Activated CD4-positive, alpha-beta T cell treated with anti-CD3 and anti-CD28 coated beads, Interleukin-2, amount 10 ng/mL, durations not matched to agents 7 days and 5 days (primary cell): ENCODE measurements at regions not wholly inside any gene's neighbourhood (a gene's known extent, or its start where the extent isn't known, plus 50 kb on each side); places are given as distances from the start of the nearest gene placed in this dataset.
A peak's percentile ranks its signal among the peaks of the same experiment; 100 is the strongest.
"Not testable (repeated sequence)": the region's sequence is repeated elsewhere in the genome, so short reads cannot be mapped to it uniquely, and the experiment has no call there.

ENCODE experiments used
- CTCF ChIA-PET: fragments of 350-600 bp; sonication (Branson Sonifier 250); formaldehyde crosslinking; loops from one replicate; lab custom pipeline; 2021; ENCODE audit warnings: antibody characterized with exemption; lab: Charles Lee
- POLR2A ChIA-PET: fragments of 350-600 bp; sonication (Branson Sonifier 250); formaldehyde crosslinking; loops from one replicate; lab custom pipeline; 2021; ENCODE audit warnings: antibody characterized with exemption; lab: Charles Lee
- DNase-seq: peaks from one replicate; pipeline ENCODE4 v3.0.0-alpha.2; 2020
- H3K27ac Mint-ChIP-seq: one replicate; pipeline ENCODE4 v1.8.0; 2021; ENCODE audit warnings: mild to moderate bottlenecking, moderate library complexity, mixed read lengths
- H3K27me3 Mint-ChIP-seq: one replicate; pipeline ENCODE4 v1.8.0; 2021; ENCODE audit warnings: mixed read lengths
- H3K36me3 Mint-ChIP-seq: one replicate; pipeline ENCODE4 v1.8.0; 2021; ENCODE audit warnings: low read depth, mixed read lengths
- H3K4me1 Mint-ChIP-seq: one replicate; pipeline ENCODE4 v1.8.0; 2021; ENCODE audit warnings: mixed read lengths
- H3K4me3 Mint-ChIP-seq: one replicate; pipeline ENCODE4 v1.8.0; 2021; ENCODE audit warnings: mild to moderate bottlenecking, moderate library complexity, mixed read lengths
- H3K9me3 Mint-ChIP-seq: one replicate; pipeline ENCODE4 v1.8.0; 2021; ENCODE audit warnings: mixed read lengths

- POLR2A ChIA-PET, CTCF ChIA-PET, H3K27ac Mint-ChIP-seq, H3K36me3 Mint-ChIP-seq, DNase-seq, H3K4me1 Mint-ChIP-seq, H3K4me3 Mint-ChIP-seq, H3K27me3 Mint-ChIP-seq, H3K9me3 Mint-ChIP-seq: not testable (repeated sequence)
Measured at GRCh38 chr10:8177526-8177925, 123.0 kb downstream of the GATA3 start.

- H3K36me3 Mint-ChIP-seq, H3K27ac Mint-ChIP-seq, H3K27me3 Mint-ChIP-seq, H3K4me3 Mint-ChIP-seq, H3K9me3 Mint-ChIP-seq, POLR2A ChIA-PET, DNase-seq: not testable (repeated sequence)
- peaks cover 19% of the 10 kb centered on the region for H3K4me1 Mint-ChIP-seq
- CTCF ChIA-PET: interaction anchor here (0.6 to 1.5 kb wide), 2 partner anchors 14 to 115 kb away, joined by 3 to 4 read pairs; no protein-coding TSS in a partner anchor
Measured at GRCh38 chr10:8179773-8180172, 125.3 kb downstream of the GATA3 start.

DNA sequence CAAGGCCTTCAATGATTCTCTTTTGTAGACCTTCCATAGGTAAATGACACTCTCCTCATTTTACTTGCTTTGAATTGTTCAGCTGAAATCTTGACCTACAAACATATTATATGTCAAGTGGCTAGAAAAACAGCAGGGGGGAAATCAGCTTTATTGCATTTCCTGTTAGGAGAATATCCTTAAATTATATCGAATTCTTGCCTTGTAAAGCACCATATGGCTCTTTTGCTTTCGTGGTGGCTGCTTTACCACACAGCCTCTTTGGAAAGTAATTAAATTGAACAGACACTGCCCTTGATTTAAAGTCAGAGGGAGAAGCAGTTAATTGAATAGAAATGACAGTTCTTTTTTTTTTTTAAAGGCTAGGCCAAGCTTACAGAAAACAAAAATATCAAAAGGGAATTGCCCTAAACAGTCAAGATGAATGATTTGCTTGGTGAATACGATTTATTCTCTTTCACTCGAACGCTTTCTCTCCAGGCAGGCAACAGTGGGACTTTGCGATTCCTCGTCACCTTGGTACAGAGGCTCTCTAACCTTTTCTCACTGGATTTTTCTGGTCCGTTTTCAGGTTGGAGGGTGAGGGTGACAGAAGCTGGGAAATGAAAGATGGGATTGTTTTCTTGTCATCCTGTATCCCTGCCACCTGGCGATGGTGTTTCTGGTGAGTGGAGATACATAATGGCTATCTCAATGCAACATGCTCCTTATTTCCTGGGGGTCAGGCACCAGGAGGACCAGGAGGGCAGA is 126.0 kb downstream of the GATA3 start:
- H3K27ac Mint-ChIP-seq: no peak overlapping the region
- no peaks in the 10 kb centered on the region for H3K27me3 Mint-ChIP-seq
- ChIA-PET POLR2A (no interaction called here), CTCF (interaction anchor here (0.6 to 1.5 kb wide), 4 partner anchors 14 to 144 kb away, joined by 3 to 4 read pairs (median 3); no protein-coding TSS in a partner anchor)
- DNase-seq: no peak
- peaks cover 21% of the 10 kb centered on the region for H3K4me1 Mint-ChIP-seq
- peaks cover 2% of the 10 kb centered on the region for H3K9me3 Mint-ChIP-seq
- H3K4me3 Mint-ChIP-seq: no peak overlapping the region
- no peaks in the 10 kb centered on the region for H3K36me3 Mint-ChIP-seq

DNA sequence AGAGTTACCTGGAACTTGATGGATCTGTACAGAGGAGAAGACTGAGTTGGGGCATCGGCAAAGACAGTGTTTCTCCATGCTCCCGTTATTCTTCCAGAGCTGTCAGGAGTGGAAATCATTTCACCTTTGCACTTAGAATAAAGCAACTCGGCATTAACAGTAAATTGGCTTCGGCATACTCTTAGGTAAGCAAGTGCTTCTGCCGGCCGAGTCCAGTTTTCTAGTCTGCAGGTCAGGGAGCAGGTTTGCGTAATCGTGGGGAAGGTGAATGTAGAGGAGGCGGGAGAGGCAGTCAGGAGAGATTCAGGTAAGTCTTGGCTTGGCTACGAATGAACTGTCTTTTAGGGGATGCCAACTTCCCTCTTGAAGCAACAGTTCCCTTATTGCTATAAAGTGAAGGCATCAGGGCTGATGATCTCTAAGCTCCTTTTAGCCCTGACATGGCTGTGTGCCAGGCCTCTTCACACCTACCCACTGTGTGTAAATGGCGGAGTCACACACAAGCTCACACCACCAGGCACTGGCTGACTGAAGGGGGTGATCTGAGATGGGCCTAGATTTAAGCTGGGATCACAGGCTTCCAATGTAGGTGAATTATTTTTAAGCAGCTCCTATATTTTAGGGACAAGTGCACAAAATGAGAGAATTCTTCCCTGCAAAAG is 127.1 kb downstream of the GATA3 start:
- Mint-ChIP-seq H3K4me3 (no peak overlapping the region), H3K4me1 (peaks cover 19% of the 10 kb centered on the region), H3K36me3 (no peaks in the 10 kb centered on the region), H3K9me3 (peaks cover 2% of the 10 kb centered on the region), H3K27me3 (no peaks in the 10 kb centered on the region), H3K27ac (no peak overlapping the region)
- POLR2A ChIA-PET: no interaction called here
- CTCF ChIA-PET: interaction anchor here (0.9 to 1.5 kb wide), 2 partner anchors 12 to 27 kb away, joined by 3 to 4 read pairs; no protein-coding TSS in a partner anchor
- no peak for DNase-seq

DNA sequence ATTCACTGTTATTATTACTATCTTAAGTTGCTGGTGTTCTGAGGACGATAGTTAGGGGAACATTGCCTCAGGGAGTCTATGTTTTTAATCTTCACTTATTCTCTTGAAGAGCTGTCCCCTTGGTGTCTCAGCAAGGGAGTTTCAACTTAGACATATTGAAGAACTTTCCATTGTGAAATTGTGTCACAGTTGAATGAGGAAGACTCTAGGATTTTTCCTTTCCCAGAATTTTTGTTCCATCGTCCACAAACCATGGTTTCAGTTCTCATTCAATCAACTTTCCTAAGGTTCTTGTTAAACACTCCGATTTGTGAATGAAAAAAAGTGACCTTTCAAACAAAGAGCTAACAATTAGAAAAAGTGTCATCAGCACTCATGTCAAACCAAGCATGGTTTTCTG is 128.3 kb downstream of the GATA3 start:
- no peak overlapping the region for H3K27ac Mint-ChIP-seq

GRCh38 chr10:8183241-8183704 is 128.8 kb downstream of the GATA3 start:
- H3K27ac Mint-ChIP-seq: no peak overlapping the region
- no peak overlapping the region for H3K4me3 Mint-ChIP-seq
- POLR2A ChIA-PET: interaction anchor here (0.7 kb wide), 1 partner anchor 122 kb away, joined by 3 read pairs; no protein-coding TSS in a partner anchor
- H3K27me3 Mint-ChIP-seq: no peaks in the 10 kb centered on the region
- H3K4me1 Mint-ChIP-seq: peaks cover 22% of the 10 kb centered on the region
- peak; percentile 24 for DNase-seq
- H3K9me3 Mint-ChIP-seq: peaks cover 1% of the 10 kb centered on the region
- H3K36me3 Mint-ChIP-seq: no peaks in the 10 kb centered on the region
- CTCF ChIA-PET: interaction anchor here (1.0 to 1.3 kb wide), 2 partner anchors 12 to 23 kb away, joined by 3 to 4 read pairs; no protein-coding TSS in a partner anchor

More for the DNA sequence above, 128.3 kb downstream of the GATA3 start:
- no peak for DNase-seq
- POLR2A ChIA-PET: interaction anchor here (0.7 kb wide), 1 partner anchor 121 kb away, joined by 3 read pairs; no protein-coding TSS in a partner anchor
- Mint-ChIP-seq H3K4me3 (no peak overlapping the region), H3K9me3 (peaks cover under 1% of the 10 kb centered on the region), H3K4me1 (peaks cover 19% of the 10 kb centered on the region), H3K36me3 (no peaks in the 10 kb centered on the region), H3K27me3 (no peaks in the 10 kb centered on the region)
- CTCF ChIA-PET: interaction anchor here (1.0 kb wide), 1 partner anchor 23 kb away, joined by 4 read pairs; no protein-coding TSS in a partner anchor

- POLR2A ChIA-PET: no interaction called here
- DNase-seq: no peak
- Mint-ChIP-seq H3K27me3 (peaks cover 3% of the 10 kb centered on the region), H3K36me3 (no peaks in the 10 kb centered on the region), H3K9me3 (peaks cover 2% of the 10 kb centered on the region), H3K4me3 (no peak overlapping the region), H3K4me1 (peaks cover 33% of the 10 kb centered on the region), H3K27ac (no peak overlapping the region)
- CTCF ChIA-PET: interaction anchor here (0.6 to 0.8 kb wide), 4 partner anchors 13 to 845 kb away, joined by 3 to 4 read pairs (median 3); no protein-coding TSS in a partner anchor
Measured at GRCh38 chr10:8187171-8187666, 132.7 kb downstream of the GATA3 start.

- ChIA-PET CTCF (no interaction called here), POLR2A (no interaction called here)
- Mint-ChIP-seq H3K9me3 (peaks cover 2% of the 10 kb centered on the region), H3K4me3 (no peak overlapping the region), H3K27ac (no peak overlapping the region), H3K36me3 (no peaks in the 10 kb centered on the region), H3K27me3 (peaks cover 3% of the 10 kb centered on the region), H3K4me1 (peaks cover 17% of the 10 kb centered on the region)
- no peak for DNase-seq
Measured at GRCh38 chr10:8189458-8189857, 135.0 kb downstream of the GATA3 start.

- ChIA-PET POLR2A (no interaction called here), CTCF (interaction anchor here (0.6 to 0.7 kb wide), 2 partner anchors 273 to 596 kb away, joined by 4 to 7 read pairs; no protein-coding TSS in a partner anchor)
- H3K4me3 Mint-ChIP-seq: no peak overlapping the region
- DNase-seq: no peak
- peaks cover 3% of the 10 kb centered on the region for H3K27me3 Mint-ChIP-seq
- H3K9me3 Mint-ChIP-seq: peaks cover 2% of the 10 kb centered on the region
- H3K27ac Mint-ChIP-seq: no peak overlapping the region
- no peaks in the 10 kb centered on the region for H3K36me3 Mint-ChIP-seq
- peaks cover 15% of the 10 kb centered on the region for H3K4me1 Mint-ChIP-seq
Measured at GRCh38 chr10:8192301-8192700, 137.8 kb downstream of the GATA3 start.

DNA sequence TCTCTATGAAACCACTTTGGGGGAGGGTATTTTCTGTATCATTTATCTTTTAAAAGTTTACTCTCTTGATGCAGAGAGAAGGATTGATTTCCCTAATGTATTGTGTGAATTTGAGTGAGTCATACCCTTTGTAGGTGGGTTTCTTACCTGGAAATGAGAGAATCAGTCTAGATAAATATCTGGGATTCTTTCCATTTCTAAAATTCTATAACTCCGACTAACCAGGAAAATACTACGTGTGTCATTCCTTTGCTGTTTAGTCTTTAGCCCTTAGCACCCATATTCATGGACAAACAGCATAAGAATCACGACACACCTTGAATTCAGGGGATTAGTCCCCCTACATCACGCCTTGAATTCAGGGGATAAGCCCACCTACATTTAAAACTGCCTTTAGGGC is 139.1 kb downstream of the GATA3 start:
- H3K27ac Mint-ChIP-seq: no peak overlapping the region
- H3K4me1 Mint-ChIP-seq: peaks cover 10% of the 10 kb centered on the region
- no peak overlapping the region for H3K4me3 Mint-ChIP-seq
- ChIA-PET POLR2A (no interaction called here), CTCF (interaction anchor here (1.1 kb wide), 1 partner anchor 13 kb away, joined by 4 read pairs; no protein-coding TSS in a partner anchor)
- no peaks in the 10 kb centered on the region for H3K9me3 Mint-ChIP-seq
- no peaks in the 10 kb centered on the region for H3K36me3 Mint-ChIP-seq
- no peak for DNase-seq
- H3K27me3 Mint-ChIP-seq: peaks cover 3% of the 10 kb centered on the region

DNA sequence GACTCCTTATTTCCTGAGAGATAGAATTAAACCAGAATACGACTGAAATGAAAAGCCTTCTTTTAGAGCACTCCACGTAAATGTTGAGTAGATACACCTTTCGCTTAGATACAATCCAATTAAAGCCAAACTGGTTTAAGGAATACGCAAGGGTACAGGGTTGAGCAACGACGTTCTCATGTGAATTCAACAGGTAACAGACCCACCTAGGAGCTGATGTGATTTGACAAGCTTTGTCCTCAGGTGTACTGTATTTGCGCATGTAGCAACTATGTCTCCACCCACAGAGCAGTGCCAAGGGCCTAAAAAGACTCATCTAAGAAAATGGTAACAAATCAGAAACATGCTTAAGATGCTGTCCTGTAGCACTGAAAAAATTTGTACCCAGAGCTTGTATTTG is 139.6 kb downstream of the GATA3 start:
- H3K4me1 Mint-ChIP-seq: peaks cover 7% of the 10 kb centered on the region
- DNase-seq: no peak
- H3K9me3 Mint-ChIP-seq: no peaks in the 10 kb centered on the region
- POLR2A ChIA-PET: no interaction called here
- H3K4me3 Mint-ChIP-seq: no peak overlapping the region
- no peaks in the 10 kb centered on the region for H3K36me3 Mint-ChIP-seq
- H3K27ac Mint-ChIP-seq: no peak overlapping the region
- H3K27me3 Mint-ChIP-seq: peaks cover 3% of the 10 kb centered on the region
- CTCF ChIA-PET: interaction anchor here (0.6 to 1.1 kb wide), 2 partner anchors 13 to 82 kb away, joined by 3 to 4 read pairs; no protein-coding TSS in a partner anchor

DNA sequence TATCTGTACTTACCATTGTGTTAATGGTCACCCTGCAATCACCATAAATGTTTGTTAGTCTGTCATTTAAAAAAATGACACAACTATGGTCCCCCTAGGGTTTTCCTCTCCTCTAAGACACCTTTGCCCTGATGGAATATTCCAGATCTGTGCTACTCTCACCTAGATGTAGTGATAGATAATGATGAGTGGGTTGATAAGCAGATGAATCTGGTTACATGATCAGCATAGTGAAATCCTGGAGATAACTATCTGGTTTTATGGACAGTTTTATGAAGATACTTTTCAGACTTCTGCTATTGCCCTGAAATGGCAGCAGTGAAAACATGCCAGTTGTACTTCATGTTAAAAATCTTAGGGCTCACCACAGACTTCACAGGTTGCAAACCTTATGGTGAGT is 152.4 kb downstream of the GATA3 start:
- DNase-seq: no peak
- Mint-ChIP-seq H3K36me3 (no peaks in the 10 kb centered on the region), H3K27ac (no peak overlapping the region), H3K4me1 (peaks cover 3% of the 10 kb centered on the region), H3K9me3 (peaks cover 18% of the 10 kb centered on the region), H3K4me3 (no peak overlapping the region), H3K27me3 (peaks cover 3% of the 10 kb centered on the region)
- ChIA-PET CTCF (interaction anchor here (1.4 kb wide), 1 partner anchor 23 kb away, joined by 4 read pairs; no protein-coding TSS in a partner anchor), POLR2A (no interaction called here)
